Left lung (tissue), 4 donors: ENCODE measurements at regions not wholly inside any gene's neighbourhood (a gene's known extent, or its start where the extent isn't known, plus 50 kb on each side); places are given as distances from the start of the nearest gene placed in this dataset.

ENCODE experiments used
- ATAC-seq: fragments of 200-7000 bp; cut with Tn5 transposase; one replicate; pipeline ENCODE4 v1.9.1; 2020; ENCODE audit warnings: moderate library complexity
- DNase-seq, 4 donors: peaks; one replicate each; pipeline ENCODE4 v3.0.0-alpha.2; 2013 to 2020
- H3K27ac ChIP-seq, 2 donors: fragments of 200-600 bp; sonication (generic) in 1 of 2; one replicate each; pipeline versions ENCODE4 v1.5.0 to v1.8.0; 2020 to 2021
- H3K27me3 ChIP-seq, 2 donors: fragments of 200-600 bp; sonication (generic) in 1 of 2; one replicate each; pipeline versions ENCODE4 v1.5.0 to v1.8.0; 2020 to 2021
- H3K36me3 ChIP-seq, 2 donors: fragments of 200-600 bp; sonication (generic) in 1 of 2; one replicate each; pipeline versions ENCODE4 v1.5.0 to v1.8.0; 2020 to 2021
- H3K4me1 ChIP-seq, 2 donors: fragments of 200-600 bp; one replicate each; pipeline ENCODE4 v1.8.0; 2021
- H3K4me3 ChIP-seq, 2 donors: fragments of 200-600 bp; sonication (generic) in 1 of 2; one replicate each; pipeline versions ENCODE4 v1.5.0 to v1.8.0; 2020 to 2021; ENCODE audit warnings: mild to moderate bottlenecking in 1 of 2
- H3K9me3 ChIP-seq, 2 donors: fragments of 200-600 bp; sonication (generic) in 1 of 2; one replicate each; pipeline versions ENCODE4 v1.5.0 to v1.8.0; 2020 to 2021
- intact Hi-C, 2 donors: fragments of 100-400 bp; cut with DNase I; formaldehyde crosslinking; loops; one replicate each; pipeline versions ENCODE4 v1.11.2 to v1.14.2; 2022
- TF ChIP-seq, protein P1 (sequence below), 2 donors: fragments of 200-600 bp; sonication (generic) in 1 of 2; IDR thresholded peaks; one replicate each; pipeline versions ENCODE4 v1.5.0 to v1.8.0; 2021; ENCODE audit warnings: antibody characterized with exemption in 2 of 2
- donor health status: DM: no; HTN: yes; CAD: no.
- donor health status: DM: no; HTN: no; CAD: no.

DNA sequence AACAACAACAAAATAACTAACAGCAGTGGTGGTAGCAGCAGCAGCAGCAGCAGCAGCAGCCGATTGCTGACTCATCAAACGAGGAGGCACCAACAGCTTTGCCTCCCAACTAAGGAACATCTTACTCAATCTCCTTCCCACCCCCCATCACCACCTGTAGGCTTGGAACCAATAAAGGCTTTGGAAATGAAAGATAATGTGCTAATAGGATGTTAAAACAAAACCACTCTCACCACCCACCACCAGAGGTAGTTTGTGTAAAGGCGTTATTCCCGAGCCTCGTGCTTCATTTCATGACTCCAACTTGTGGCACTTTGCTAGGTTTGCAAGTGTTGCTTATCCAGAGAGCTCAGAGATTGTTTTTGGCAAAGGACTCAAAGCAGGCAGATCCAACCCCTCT is 346.5 kb downstream of the CD83 start:
- TF ChIP-seq, protein P1, sequence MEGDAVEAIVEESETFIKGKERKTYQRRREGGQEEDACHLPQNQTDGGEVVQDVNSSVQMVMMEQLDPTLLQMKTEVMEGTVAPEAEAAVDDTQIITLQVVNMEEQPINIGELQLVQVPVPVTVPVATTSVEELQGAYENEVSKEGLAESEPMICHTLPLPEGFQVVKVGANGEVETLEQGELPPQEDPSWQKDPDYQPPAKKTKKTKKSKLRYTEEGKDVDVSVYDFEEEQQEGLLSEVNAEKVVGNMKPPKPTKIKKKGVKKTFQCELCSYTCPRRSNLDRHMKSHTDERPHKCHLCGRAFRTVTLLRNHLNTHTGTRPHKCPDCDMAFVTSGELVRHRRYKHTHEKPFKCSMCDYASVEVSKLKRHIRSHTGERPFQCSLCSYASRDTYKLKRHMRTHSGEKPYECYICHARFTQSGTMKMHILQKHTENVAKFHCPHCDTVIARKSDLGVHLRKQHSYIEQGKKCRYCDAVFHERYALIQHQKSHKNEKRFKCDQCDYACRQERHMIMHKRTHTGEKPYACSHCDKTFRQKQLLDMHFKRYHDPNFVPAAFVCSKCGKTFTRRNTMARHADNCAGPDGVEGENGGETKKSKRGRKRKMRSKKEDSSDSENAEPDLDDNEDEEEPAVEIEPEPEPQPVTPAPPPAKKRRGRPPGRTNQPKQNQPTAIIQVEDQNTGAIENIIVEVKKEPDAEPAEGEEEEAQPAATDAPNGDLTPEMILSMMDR (IDR thresholded peaks at IDR 0.05) = no peak
- H3K4me3 ChIP-seq = no peak overlapping the region
- H3K9me3 ChIP-seq = no peaks in the 10 kb centered on the region
- intact Hi-C loops = no loop called here
- no peak overlapping the region for H3K27ac ChIP-seq
- no peak for ATAC-seq
- peak in 1 of 4 donors; percentile 42 for DNase-seq
- H3K27me3 ChIP-seq = no peaks in the 10 kb centered on the region
- H3K36me3 ChIP-seq = no peaks in the 10 kb centered on the region
- no peaks in the 10 kb centered on the region for H3K4me1 ChIP-seq

DNA sequence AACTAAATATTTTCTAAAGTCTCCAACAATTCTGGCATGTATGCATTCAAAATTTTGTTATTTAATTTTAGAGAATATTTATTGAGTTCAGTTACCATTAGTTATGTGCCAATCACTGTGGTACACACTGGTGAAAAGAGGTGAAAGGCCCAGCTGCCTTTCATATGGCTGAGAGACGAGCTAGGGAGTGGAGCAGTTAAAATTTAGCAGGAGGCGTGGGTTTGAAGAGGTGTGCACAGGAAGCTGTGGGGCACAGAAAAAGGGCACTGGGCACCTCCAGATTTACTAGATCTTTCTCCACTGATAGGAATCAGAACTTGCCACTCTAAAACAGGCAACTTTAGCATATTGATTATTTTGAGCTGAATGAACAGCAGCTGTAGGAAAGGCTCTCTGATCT is 347.1 kb downstream of the CD83 start:
- TF ChIP-seq, protein P1 (IDR thresholded peaks at IDR 0.05) = no peak
- no peak for ATAC-seq
- Histone ChIP-seq H3K27me3 (no peaks in the 10 kb centered on the region), H3K27ac (no peak overlapping the region), H3K36me3 (no peaks in the 10 kb centered on the region), H3K4me1 (no peaks in the 10 kb centered on the region), H3K4me3 (no peak overlapping the region), H3K9me3 (no peaks in the 10 kb centered on the region)
- DNase-seq = no peak
- intact Hi-C loops = no loop called here

DNA sequence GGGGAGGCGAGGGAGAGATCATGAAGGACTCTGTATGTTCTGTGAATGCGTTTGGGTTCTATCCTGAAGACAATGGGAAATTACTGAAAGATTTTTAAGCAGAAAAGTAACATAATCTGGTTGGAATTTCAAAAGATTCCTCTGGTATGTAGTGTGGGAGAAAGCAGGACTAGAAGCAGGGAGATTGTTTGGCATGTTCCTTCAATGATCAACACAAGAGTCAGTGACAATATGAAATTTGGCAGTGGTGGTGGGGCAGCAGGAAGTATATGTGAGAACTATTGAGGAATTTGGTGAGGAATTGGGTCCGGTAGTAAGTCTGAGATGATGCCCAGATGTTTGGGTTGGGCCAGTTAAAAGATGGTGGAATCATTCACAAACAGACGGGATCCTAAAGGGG is 348.7 kb downstream of the CD83 start:
- Histone ChIP-seq H3K4me1 (no peaks in the 10 kb centered on the region), H3K27ac (no peak overlapping the region), H3K36me3 (no peaks in the 10 kb centered on the region), H3K4me3 (no peak overlapping the region), H3K27me3 (no peaks in the 10 kb centered on the region), H3K9me3 (no peaks in the 10 kb centered on the region)
- intact Hi-C loops = no loop called here
- DNase-seq (no peak), ATAC-seq (no peak)
- TF ChIP-seq, protein P1 (IDR thresholded peaks at IDR 0.05) = no peak

DNA sequence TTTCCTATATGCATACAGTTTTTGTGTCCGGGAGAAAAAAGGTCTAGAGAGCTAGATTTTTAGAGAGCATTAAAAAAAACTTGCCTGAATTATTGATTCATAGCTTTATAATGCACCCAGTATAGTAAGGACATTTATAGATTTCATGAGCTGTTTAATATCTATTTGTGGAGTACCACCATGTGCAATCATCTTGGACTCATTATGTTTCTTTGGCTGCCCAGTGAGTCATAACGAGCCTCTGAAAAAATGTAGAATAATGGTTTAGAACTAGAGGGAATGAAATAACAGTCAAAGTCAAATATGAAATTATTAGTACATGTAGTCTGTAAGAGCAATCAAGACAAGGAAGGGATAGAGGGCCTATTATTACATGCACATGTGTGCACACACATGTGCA is 350.0 kb downstream of the CD83 start:
- DNase-seq = no peak
- Histone ChIP-seq H3K27ac (no peak overlapping the region), H3K4me3 (no peak overlapping the region), H3K27me3 (no peaks in the 10 kb centered on the region), H3K36me3 (no peaks in the 10 kb centered on the region), H3K4me1 (no peaks in the 10 kb centered on the region), H3K9me3 (no peaks in the 10 kb centered on the region)
- ATAC-seq = no peak
- TF ChIP-seq, protein P1 (IDR thresholded peaks at IDR 0.05) = no peak
- intact Hi-C loops = no loop called here

DNA sequence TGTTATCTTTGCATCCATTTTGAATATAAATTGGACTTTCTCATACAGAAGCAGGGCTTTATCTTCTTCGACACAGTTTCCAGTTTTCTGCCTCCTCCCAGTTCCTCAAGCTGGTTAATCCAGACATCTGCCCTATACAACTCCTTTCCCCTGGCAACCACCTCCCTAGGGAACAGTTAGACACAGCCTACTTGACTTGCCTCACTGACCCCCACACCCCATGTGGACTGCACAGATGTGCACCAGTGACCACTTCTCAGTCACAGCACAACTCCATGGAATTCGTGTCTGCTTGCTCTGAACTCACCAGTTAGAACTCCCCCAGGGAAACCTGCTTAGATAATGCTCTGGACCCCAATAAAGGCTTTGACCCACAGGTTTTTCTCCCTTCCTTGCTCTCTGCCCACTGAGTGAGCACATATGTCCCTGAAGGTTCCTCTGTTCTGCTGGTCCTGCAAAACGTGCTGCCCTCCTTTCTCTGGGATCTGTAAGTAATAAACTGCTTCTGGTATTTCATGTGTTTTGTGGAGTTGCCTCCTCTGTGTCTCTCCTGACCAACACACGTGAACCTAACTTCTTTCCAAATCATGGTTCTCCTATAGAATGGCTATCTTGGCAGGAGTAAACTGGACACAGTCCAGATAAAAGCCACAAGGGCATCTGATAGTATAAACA is 351.2 kb downstream of the CD83 start:
- intact Hi-C loops = no loop called here
- no peaks in the 10 kb centered on the region for H3K9me3 ChIP-seq
- TF ChIP-seq, protein P1 (IDR thresholded peaks at IDR 0.05) = no peak
- H3K4me3 ChIP-seq = no peak overlapping the region
- H3K4me1 ChIP-seq = no peaks in the 10 kb centered on the region
- ATAC-seq = no peak
- no peak overlapping the region for H3K27ac ChIP-seq
- no peaks in the 10 kb centered on the region for H3K27me3 ChIP-seq
- H3K36me3 ChIP-seq = no peaks in the 10 kb centered on the region
- no peak for DNase-seq
